ENCODE measurements at regions not wholly inside any gene's neighbourhood (a gene's known extent, or its start where the extent isn't known, plus 50 kb on each side); places are given as distances from the start of the nearest gene placed in this dataset.

- CTCF ChIA-PET = interaction anchor here (0.6 to 2.6 kb wide), 9 partner anchors 8 to 524 kb away, joined by 3 to 15 read pairs (median 4); no protein-coding TSS in a partner anchor
- POLR2A ChIA-PET = no interaction called here
- no peak for ATAC-seq
- Mint-ChIP-seq H3K27ac (no peak overlapping the region), H3K9me3 (ENCODE audit: insufficient read depth) (no peaks in the 10 kb centered on the region), H3K27me3 (ENCODE audit: low read depth) (no peaks in the 10 kb centered on the region), H3K36me3 (ENCODE audit: low read depth) (no peaks in the 10 kb centered on the region), H3K4me1 (ENCODE audit: low read depth) (no peaks in the 10 kb centered on the region), H3K4me3 (no peak overlapping the region)
- DNase-seq = peak; percentile 36
Measured at GRCh38 chr10:23994459-23995046, 214.4 kb upstream of the KIAA1217 start.

- H3K4me1 Mint-ChIP-seq (ENCODE audit: low read depth) = no peaks in the 10 kb centered on the region
- H3K27ac Mint-ChIP-seq = no peak overlapping the region
- DNase-seq = no peak
- no peaks in the 10 kb centered on the region for H3K9me3 Mint-ChIP-seq (ENCODE audit: insufficient read depth)
- H3K27me3 Mint-ChIP-seq (ENCODE audit: low read depth) = no peaks in the 10 kb centered on the region
- no peak for ATAC-seq
- no peaks in the 10 kb centered on the region for H3K36me3 Mint-ChIP-seq (ENCODE audit: low read depth)
- POLR2A ChIA-PET = no interaction called here
- CTCF ChIA-PET = no interaction called here
- H3K4me3 Mint-ChIP-seq = no peak overlapping the region
Measured at GRCh38 chr10:23999445-23999844, 209.5 kb upstream of the KIAA1217 start.

- POLR2A ChIA-PET = no interaction called here
- no peak overlapping the region for H3K4me3 Mint-ChIP-seq
- CTCF ChIA-PET = no interaction called here
- no peak overlapping the region for H3K27ac Mint-ChIP-seq
- no peaks in the 10 kb centered on the region for H3K9me3 Mint-ChIP-seq (ENCODE audit: insufficient read depth)
- DNase-seq = no peak
- no peak for ATAC-seq
- no peaks in the 10 kb centered on the region for H3K36me3 Mint-ChIP-seq (ENCODE audit: low read depth)
- H3K4me1 Mint-ChIP-seq (ENCODE audit: low read depth) = no peaks in the 10 kb centered on the region
- no peaks in the 10 kb centered on the region for H3K27me3 Mint-ChIP-seq (ENCODE audit: low read depth)
Measured at GRCh38 chr10:24000271-24000813, 208.6 kb upstream of the KIAA1217 start.

- no peaks in the 10 kb centered on the region for H3K27me3 Mint-ChIP-seq (ENCODE audit: low read depth)
- DNase-seq (no peak), ATAC-seq (no peak)
- no peak overlapping the region for H3K4me3 Mint-ChIP-seq
- ChIA-PET CTCF (no interaction called here), POLR2A (no interaction called here)
- H3K9me3 Mint-ChIP-seq (ENCODE audit: insufficient read depth) = peaks cover 4% of the 10 kb centered on the region
- H3K4me1 Mint-ChIP-seq (ENCODE audit: low read depth) = no peaks in the 10 kb centered on the region
- H3K36me3 Mint-ChIP-seq (ENCODE audit: low read depth) = no peaks in the 10 kb centered on the region
- no peak overlapping the region for H3K27ac Mint-ChIP-seq
Measured at GRCh38 chr10:24006741-24007140, 202.2 kb upstream of the KIAA1217 start.

GRCh38 chr10:24007359-24007758 lies 201.6 kb upstream of the KIAA1217 start:
- Mint-ChIP-seq H3K4me1 (ENCODE audit: low read depth) (no peaks in the 10 kb centered on the region), H3K9me3 (ENCODE audit: insufficient read depth) (peaks cover 4% of the 10 kb centered on the region), H3K27me3 (ENCODE audit: low read depth) (no peaks in the 10 kb centered on the region), H3K4me3 (no peak overlapping the region), H3K27ac (no peak overlapping the region), H3K36me3 (ENCODE audit: low read depth) (no peaks in the 10 kb centered on the region)
- DNase-seq (no peak), ATAC-seq (no peak)
- ChIA-PET POLR2A (no interaction called here), CTCF (no interaction called here)

GRCh38 chr10:24008164-24009091 lies 200.5 kb upstream of the KIAA1217 start:
- Mint-ChIP-seq H3K36me3 (ENCODE audit: low read depth) (no peaks in the 10 kb centered on the region), H3K27me3 (ENCODE audit: low read depth) (no peaks in the 10 kb centered on the region), H3K4me1 (ENCODE audit: low read depth) (no peaks in the 10 kb centered on the region), H3K9me3 (ENCODE audit: insufficient read depth) (peaks cover 4% of the 10 kb centered on the region), H3K27ac (no peak overlapping the region), H3K4me3 (no peak overlapping the region)
- POLR2A ChIA-PET = no interaction called here
- ATAC-seq = no peak
- no peak for DNase-seq
- CTCF ChIA-PET = interaction anchor here (1.8 kb wide), 1 partner anchor 14 kb away, joined by 5 read pairs; no protein-coding TSS in a partner anchor

- no peaks in the 10 kb centered on the region for H3K27me3 Mint-ChIP-seq (ENCODE audit: low read depth)
- DNase-seq (no peak), ATAC-seq (no peak)
- no peak overlapping the region for H3K27ac Mint-ChIP-seq
- H3K4me1 Mint-ChIP-seq (ENCODE audit: low read depth) = no peaks in the 10 kb centered on the region
- ChIA-PET CTCF (interaction anchor here (1.8 kb wide), 1 partner anchor 15 kb away, joined by 5 read pairs; no protein-coding TSS in a partner anchor), POLR2A (no interaction called here)
- no peaks in the 10 kb centered on the region for H3K36me3 Mint-ChIP-seq (ENCODE audit: low read depth)
- no peak overlapping the region for H3K4me3 Mint-ChIP-seq
- H3K9me3 Mint-ChIP-seq (ENCODE audit: insufficient read depth) = peaks cover 4% of the 10 kb centered on the region
Measured at GRCh38 chr10:24009115-24009514, 199.8 kb upstream of the KIAA1217 start.

- ChIA-PET CTCF (no interaction called here), POLR2A (no interaction called here)
- DNase-seq (no peak), ATAC-seq (no peak)
- Mint-ChIP-seq H3K36me3 (ENCODE audit: low read depth) (no peaks in the 10 kb centered on the region), H3K27ac (no peak overlapping the region), H3K27me3 (ENCODE audit: low read depth) (no peaks in the 10 kb centered on the region), H3K4me1 (ENCODE audit: low read depth) (no peaks in the 10 kb centered on the region), H3K4me3 (no peak overlapping the region), H3K9me3 (ENCODE audit: insufficient read depth) (peaks cover 4% of the 10 kb centered on the region)
Measured at GRCh38 chr10:24009736-24010135, 199.2 kb upstream of the KIAA1217 start.

GRCh38 chr10:24010436-24010970 lies 198.4 kb upstream of the KIAA1217 start:
- no peak for DNase-seq
- Mint-ChIP-seq H3K4me1 (ENCODE audit: low read depth) (no peaks in the 10 kb centered on the region), H3K4me3 (no peak overlapping the region), H3K9me3 (ENCODE audit: insufficient read depth) (peaks cover 4% of the 10 kb centered on the region), H3K27me3 (ENCODE audit: low read depth) (no peaks in the 10 kb centered on the region), H3K36me3 (ENCODE audit: low read depth) (no peaks in the 10 kb centered on the region), H3K27ac (no peak overlapping the region)
- ChIA-PET CTCF (no interaction called here), POLR2A (no interaction called here)
- no peak for ATAC-seq

GRCh38 chr10:24012249-24012803 lies 196.6 kb upstream of the KIAA1217 start:
- ATAC-seq = no peak
- DNase-seq = no peak
- H3K27me3 Mint-ChIP-seq (ENCODE audit: low read depth) = no peaks in the 10 kb centered on the region
- H3K9me3 Mint-ChIP-seq (ENCODE audit: insufficient read depth) = peaks cover 4% of the 10 kb centered on the region
- H3K4me1 Mint-ChIP-seq (ENCODE audit: low read depth) = no peaks in the 10 kb centered on the region
- H3K36me3 Mint-ChIP-seq (ENCODE audit: low read depth) = no peaks in the 10 kb centered on the region
- no peak overlapping the region for H3K27ac Mint-ChIP-seq
- POLR2A ChIA-PET = no interaction called here
- CTCF ChIA-PET = no interaction called here
- H3K4me3 Mint-ChIP-seq = no peak overlapping the region

- Mint-ChIP-seq H3K4me1 (ENCODE audit: low read depth) (no peaks in the 10 kb centered on the region), H3K4me3 (no peak overlapping the region), H3K36me3 (ENCODE audit: low read depth) (no peaks in the 10 kb centered on the region), H3K27me3 (ENCODE audit: low read depth) (no peaks in the 10 kb centered on the region), H3K9me3 (ENCODE audit: insufficient read depth) (no peaks in the 10 kb centered on the region), H3K27ac (no peak overlapping the region)
- POLR2A ChIA-PET = no interaction called here
- CTCF ChIA-PET = no interaction called here
- no peak for DNase-seq
- ATAC-seq = no peak
Measured at GRCh38 chr10:24027107-24027506, 181.8 kb upstream of the KIAA1217 start.

- ChIA-PET POLR2A (no interaction called here), CTCF (no interaction called here)
- H3K9me3 Mint-ChIP-seq (ENCODE audit: insufficient read depth) = no peaks in the 10 kb centered on the region
- ATAC-seq = no peak
- no peak for DNase-seq
- no peaks in the 10 kb centered on the region for H3K27me3 Mint-ChIP-seq (ENCODE audit: low read depth)
- no peaks in the 10 kb centered on the region for H3K36me3 Mint-ChIP-seq (ENCODE audit: low read depth)
- H3K27ac Mint-ChIP-seq = no peak overlapping the region
- H3K4me1 Mint-ChIP-seq (ENCODE audit: low read depth) = no peaks in the 10 kb centered on the region
- no peak overlapping the region for H3K4me3 Mint-ChIP-seq
Measured at GRCh38 chr10:24034571-24034970, 174.4 kb upstream of the KIAA1217 start.
